ENCODE measurements at regions not wholly inside any gene's neighbourhood (a gene's known extent, or its start where the extent isn't known, plus 50 kb on each side); places are given as distances from the start of the nearest gene placed in this dataset.

- Histone ChIP-seq H3K36me3 (ENCODE audit: insufficient read depth, low read length) (no peaks in the 10 kb centered on the region), H3K27me3 (ENCODE audit: insufficient read depth, low read depth, low read length) (no peaks in the 10 kb centered on the region), H3K27ac (ENCODE audit: low read length) (no peak overlapping the region), H3F3A (ENCODE audit: insufficient read depth, low read length, poor library complexity, severe bottlenecking) (no peaks in the 10 kb centered on the region), H3K4me2 (ENCODE audit: low read length) (no peak overlapping the region), H2AFZ (ENCODE audit: low read depth, low read length) (no peak overlapping the region), H4K20me1 (ENCODE audit: insufficient read depth) (no peaks in the 10 kb centered on the region), H3K9ac (ENCODE audit: low read length) (no peak overlapping the region), H3K9me3 (ENCODE audit: low read length) (no peaks in the 10 kb centered on the region), H3K9me2 (ENCODE audit: insufficient read depth, low read length) (no peaks in the 10 kb centered on the region), H3K4me3 (ENCODE audit: low read length) (no peak overlapping the region), H3K79me2 (replicated peaks; ENCODE audit: insufficient read depth, low read length) (no peaks in the 10 kb centered on the region)
- TF ChIP-seq REST (IDR thresholded peaks at IDR 0.05; ENCODE audit: borderline replicate concordance) (no peak), MXI1 (conservative IDR thresholded peaks at IDR 0.05; ENCODE audit: poor library complexity, severe bottlenecking) (no peak), CTCF (IDR thresholded peaks at IDR 0.05; ENCODE audit: poor library complexity, severe bottlenecking) (no peak), RAD21 (conservative IDR thresholded peaks at IDR 0.05) (no peak), SMC3 (conservative IDR thresholded peaks at IDR 0.05; ENCODE audit: poor library complexity) (no peak), EZH2 (IDR thresholded peaks at IDR 0.05; ENCODE audit: borderline replicate concordance, insufficient read depth, low read length, poor library complexity, severe bottlenecking) (no peak), POLR2AphosphoS5 (IDR thresholded peaks at IDR 0.05) (no peak), TAF1 (IDR thresholded peaks at IDR 0.05; ENCODE audit: low read depth) (no peak), EP300 (conservative IDR thresholded peaks at IDR 0.05; ENCODE audit: poor library complexity, severe bottlenecking) (no peak)
Measured at GRCh38 chr6:17036065-17036393, 65.8 kb upstream of the STMND1 start.

- H3K27ac ChIP-seq (ENCODE audit: low read length) = no peak overlapping the region
- TF ChIP-seq SMC3 (conservative IDR thresholded peaks at IDR 0.05; ENCODE audit: poor library complexity) (no peak), POLR2AphosphoS5 (IDR thresholded peaks at IDR 0.05) (no peak), CTCF (IDR thresholded peaks at IDR 0.05; ENCODE audit: poor library complexity, severe bottlenecking) (no peak), RAD21 (conservative IDR thresholded peaks at IDR 0.05) (no peak), MXI1 (conservative IDR thresholded peaks at IDR 0.05; ENCODE audit: poor library complexity, severe bottlenecking) (no peak), EP300 (conservative IDR thresholded peaks at IDR 0.05; ENCODE audit: poor library complexity, severe bottlenecking) (no peak), TAF1 (IDR thresholded peaks at IDR 0.05; ENCODE audit: low read depth) (no peak), REST (IDR thresholded peaks at IDR 0.05; ENCODE audit: borderline replicate concordance) (no peak), EZH2 (IDR thresholded peaks at IDR 0.05; ENCODE audit: borderline replicate concordance, insufficient read depth, low read length, poor library complexity, severe bottlenecking) (no peak)
- no peak overlapping the region for H2AFZ ChIP-seq (ENCODE audit: low read depth, low read length)
- H3K9me2 ChIP-seq (ENCODE audit: insufficient read depth, low read length) = no peaks in the 10 kb centered on the region
- no peaks in the 10 kb centered on the region for H3K9me3 ChIP-seq (ENCODE audit: low read length)
- H3F3A ChIP-seq (ENCODE audit: insufficient read depth, low read length, poor library complexity, severe bottlenecking) = no peaks in the 10 kb centered on the region
- H3K9ac ChIP-seq (ENCODE audit: low read length) = no peak overlapping the region
- no peaks in the 10 kb centered on the region for H3K79me2 ChIP-seq (replicated peaks; ENCODE audit: insufficient read depth, low read length)
- no peaks in the 10 kb centered on the region for H4K20me1 ChIP-seq (ENCODE audit: insufficient read depth)
- no peaks in the 10 kb centered on the region for H3K36me3 ChIP-seq (ENCODE audit: insufficient read depth, low read length)
- H3K4me3 ChIP-seq (ENCODE audit: low read length) = no peak overlapping the region
- no peak overlapping the region for H3K4me2 ChIP-seq (ENCODE audit: low read length)
- no peaks in the 10 kb centered on the region for H3K27me3 ChIP-seq (ENCODE audit: insufficient read depth, low read depth, low read length)
Measured at GRCh38 chr6:17035257-17036064, 66.4 kb upstream of the STMND1 start.
